ENCODE measurements at regions not wholly inside any gene's neighbourhood (a gene's known extent, or its start where the extent isn't known, plus 50 kb on each side); places are given as distances from the start of the nearest gene placed in this dataset.

- no peak for DNase-seq (ENCODE audit: low read depth)
- no peak overlapping the region for H3K4me3 ChIP-seq (replicated peaks; ENCODE audit: low read depth, low read length)
- TF ChIP-seq CTCF (IDR thresholded peaks at IDR 0.05; ENCODE audit: low read length, missing control alignments) = peak; percentile 7
Observed at GRCh38 chr2:65620524-65620923, 188.1 kb upstream of the SPRED2 start.

GRCh38 chr2:65620026-65620425 is 187.6 kb upstream of the SPRED2 start:
- TF ChIP-seq CTCF (IDR thresholded peaks at IDR 0.05; ENCODE audit: low read length, missing control alignments) = no peak
- H3K4me3 ChIP-seq (replicated peaks; ENCODE audit: low read depth, low read length) = no peak overlapping the region
- no peak for DNase-seq (ENCODE audit: low read depth)

GRCh38 chr2:65615602-65616001 is 183.2 kb upstream of the SPRED2 start:
- H3K4me3 ChIP-seq (replicated peaks; ENCODE audit: low read depth, low read length) = no peak overlapping the region
- no peak for TF ChIP-seq CTCF (IDR thresholded peaks at IDR 0.05; ENCODE audit: low read length, missing control alignments)
- no peak for DNase-seq (ENCODE audit: low read depth)

GRCh38 chr2:65613968-65614555 is 181.7 kb upstream of the SPRED2 start:
- TF ChIP-seq CTCF (IDR thresholded peaks at IDR 0.05; ENCODE audit: low read length, missing control alignments) = no peak
- H3K4me3 ChIP-seq (replicated peaks; ENCODE audit: low read depth, low read length) = no peak overlapping the region
- DNase-seq (ENCODE audit: low read depth) = no peak

GRCh38 chr2:65611488-65611887 is 179.1 kb upstream of the SPRED2 start:
- H3K4me3 ChIP-seq (replicated peaks; ENCODE audit: low read depth, low read length) = no peak overlapping the region
- no peak for DNase-seq (ENCODE audit: low read depth)
- no peak for TF ChIP-seq CTCF (IDR thresholded peaks at IDR 0.05; ENCODE audit: low read length, missing control alignments)

- H3K4me3 ChIP-seq (replicated peaks; ENCODE audit: low read depth, low read length) = no peak overlapping the region
- no peak for DNase-seq (ENCODE audit: low read depth)
- TF ChIP-seq CTCF (IDR thresholded peaks at IDR 0.05; ENCODE audit: low read length, missing control alignments) = no peak
Observed at GRCh38 chr2:65608916-65609315, 176.5 kb upstream of the SPRED2 start.

GRCh38 chr2:65608466-65608865 is 176.1 kb upstream of the SPRED2 start:
- no peak overlapping the region for H3K4me3 ChIP-seq (replicated peaks; ENCODE audit: low read depth, low read length)
- no peak for DNase-seq (ENCODE audit: low read depth)
- TF ChIP-seq CTCF (IDR thresholded peaks at IDR 0.05; ENCODE audit: low read length, missing control alignments) = no peak

Data from fibroblast of pulmonary artery (primary cell).